ENCODE measurements at regions not wholly inside any gene's neighbourhood (a gene's known extent, or its start where the extent isn't known, plus 50 kb on each side); places are given as distances from the start of the nearest gene placed in this dataset.

DNA sequence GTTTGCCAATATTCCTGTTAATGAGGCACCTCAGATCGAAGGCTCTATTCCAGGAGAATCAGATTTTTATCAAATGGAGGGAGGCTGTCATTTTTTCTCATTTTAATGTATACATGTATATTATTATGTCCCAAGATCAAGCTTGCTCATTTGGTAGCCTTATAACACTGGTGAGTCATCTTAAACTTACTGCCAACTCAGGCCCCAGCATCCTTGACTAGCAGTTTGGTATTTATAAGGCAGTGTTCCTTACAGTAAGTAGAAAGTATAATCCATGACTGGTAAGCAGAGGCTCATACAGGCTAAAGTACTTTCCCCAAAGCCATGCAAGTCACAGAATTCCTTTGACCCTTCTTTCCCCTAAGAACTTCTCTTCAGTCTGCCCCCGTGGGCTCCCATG, 90.7 kb upstream of the NR3C1 start:
- TF ChIP-seq, protein P1, sequence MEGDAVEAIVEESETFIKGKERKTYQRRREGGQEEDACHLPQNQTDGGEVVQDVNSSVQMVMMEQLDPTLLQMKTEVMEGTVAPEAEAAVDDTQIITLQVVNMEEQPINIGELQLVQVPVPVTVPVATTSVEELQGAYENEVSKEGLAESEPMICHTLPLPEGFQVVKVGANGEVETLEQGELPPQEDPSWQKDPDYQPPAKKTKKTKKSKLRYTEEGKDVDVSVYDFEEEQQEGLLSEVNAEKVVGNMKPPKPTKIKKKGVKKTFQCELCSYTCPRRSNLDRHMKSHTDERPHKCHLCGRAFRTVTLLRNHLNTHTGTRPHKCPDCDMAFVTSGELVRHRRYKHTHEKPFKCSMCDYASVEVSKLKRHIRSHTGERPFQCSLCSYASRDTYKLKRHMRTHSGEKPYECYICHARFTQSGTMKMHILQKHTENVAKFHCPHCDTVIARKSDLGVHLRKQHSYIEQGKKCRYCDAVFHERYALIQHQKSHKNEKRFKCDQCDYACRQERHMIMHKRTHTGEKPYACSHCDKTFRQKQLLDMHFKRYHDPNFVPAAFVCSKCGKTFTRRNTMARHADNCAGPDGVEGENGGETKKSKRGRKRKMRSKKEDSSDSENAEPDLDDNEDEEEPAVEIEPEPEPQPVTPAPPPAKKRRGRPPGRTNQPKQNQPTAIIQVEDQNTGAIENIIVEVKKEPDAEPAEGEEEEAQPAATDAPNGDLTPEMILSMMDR (IDR thresholded peaks at IDR 0.05) = no peak
- no peak for TF ChIP-seq POLR2A (IDR thresholded peaks at IDR 0.05)

Measured in body of pancreas (tissue), 4 donors.